Naive thymus-derived CD4-positive, alpha-beta T cell (primary cell): ENCODE measurements at regions not wholly inside any gene's neighbourhood (a gene's known extent, or its start where the extent isn't known, plus 50 kb on each side); places are given as distances from the start of the nearest gene placed in this dataset.

Experiments used
- ATAC-seq: fragments of 150-1000 bp; cut with Tn5 transposase; 2 replicates; pipeline ENCODE4 v1.10.0; 2021; ENCODE audit warnings: mild to moderate bottlenecking, moderate library complexity
- CTCF ChIA-PET: fragments of 350-600 bp; sonication (Branson Sonifier 250); formaldehyde crosslinking; loops from one replicate; lab custom pipeline; 2021; ENCODE audit warnings: antibody characterized with exemption; lab: Charles Lee
- POLR2A ChIA-PET: fragments of 350-600 bp; sonication (Branson Sonifier 250); formaldehyde crosslinking; loops from one replicate; lab custom pipeline; 2021; ENCODE audit warnings: antibody characterized with exemption, inconsistent platforms; lab: Charles Lee
- DNase-seq, 9 donors: peaks; one replicate each; pipeline versions ENCODE4 v3.0.0 to v3.0.0-alpha.2; 2020 to 2022; ENCODE audit warnings: mixed read lengths in 1 of 9
- H3K27ac ChIP-seq: one replicate; pipeline ENCODE4 v1.7.0; 2013; ENCODE audit warnings: mild to moderate bottlenecking, low read depth, low read length, moderate library complexity
- H3K27me3 ChIP-seq, 2 donors: one replicate each; pipeline ENCODE4 v1.7.0; 2013; ENCODE audit warnings: low read length in 2 of 2, mild to moderate bottlenecking in 2 of 2, moderate library complexity in 2 of 2; ENCODE audit not compliant: control insufficient read depth in 2 of 2, insufficient read depth in 2 of 2
- H3K36me3 ChIP-seq, 3 experiments: 1 replicate in 2 of 3; 2 replicates in 1 of 3; pipeline ENCODE4 v1.7.0; 2013; ENCODE audit warnings: low read length in 3 of 3, mild to moderate bottlenecking in 3 of 3, moderate library complexity in 1 of 3; ENCODE audit not compliant: insufficient read depth in 3 of 3, control insufficient read depth in 2 of 3
- H3K4me1 ChIP-seq, 2 donors: one replicate each; pipeline ENCODE4 v1.7.0; 2013; ENCODE audit warnings: low read length in 2 of 2, mild to moderate bottlenecking in 2 of 2, moderate library complexity in 1 of 2; ENCODE audit not compliant: control insufficient read depth in 2 of 2, insufficient read depth in 2 of 2
- H3K4me3 ChIP-seq: 2 replicates; pipeline ENCODE4 v1.7.0; 2013; ENCODE audit warnings: mild to moderate bottlenecking, low read length
- H3K9me3 ChIP-seq, 3 experiments: 1 replicate in 2 of 3; 2 replicates in 1 of 3; pipeline ENCODE4 v1.7.0; 2013; ENCODE audit warnings: low read length in 3 of 3; ENCODE audit not compliant: control insufficient read depth in 2 of 3
- H3K27ac Mint-ChIP-seq, 9 donors: one replicate each; pipeline ENCODE4 v1.8.0; 2020 to 2022; ENCODE audit warnings: mixed read lengths in 9 of 9, mild to moderate bottlenecking in 8 of 9, moderate library complexity in 5 of 9, inconsistent platforms in 2 of 9
- H3K27me3 Mint-ChIP-seq, 5 donors: one replicate each; pipeline ENCODE4 v1.8.0; 2021 to 2022; ENCODE audit warnings: mixed read lengths in 5 of 5, mild to moderate bottlenecking in 1 of 5
- H3K36me3 Mint-ChIP-seq, 5 donors: one replicate each; pipeline ENCODE4 v1.8.0; 2020 to 2022; ENCODE audit warnings: mixed read lengths in 5 of 5, mild to moderate bottlenecking in 3 of 5, inconsistent platforms in 1 of 5
- H3K4me1 Mint-ChIP-seq, 7 donors: one replicate each; pipeline ENCODE4 v1.8.0; 2020 to 2022; ENCODE audit warnings: mixed read lengths in 7 of 7, mild to moderate bottlenecking in 3 of 7, inconsistent platforms in 1 of 7
- H3K4me3 Mint-ChIP-seq, 10 donors: one replicate each; pipeline ENCODE4 v1.8.0; 2020 to 2022; ENCODE audit warnings: mild to moderate bottlenecking in 10 of 10, mixed read lengths in 10 of 10, moderate library complexity in 6 of 10, inconsistent platforms in 2 of 10
- H3K9me3 Mint-ChIP-seq, 11 donors: one replicate each; pipeline ENCODE4 v1.8.0; 2020 to 2022; ENCODE audit warnings: mixed read lengths in 11 of 11, mild to moderate bottlenecking in 4 of 11, inconsistent platforms in 1 of 11, moderate library complexity in 1 of 11
- intact Hi-C, 2 donors: fragments of 100-400 bp; cut with micrococcal nuclease; formaldehyde crosslinking; loops; one replicate each; pipeline ENCODE4 v1.15.1; 2023

DNA sequence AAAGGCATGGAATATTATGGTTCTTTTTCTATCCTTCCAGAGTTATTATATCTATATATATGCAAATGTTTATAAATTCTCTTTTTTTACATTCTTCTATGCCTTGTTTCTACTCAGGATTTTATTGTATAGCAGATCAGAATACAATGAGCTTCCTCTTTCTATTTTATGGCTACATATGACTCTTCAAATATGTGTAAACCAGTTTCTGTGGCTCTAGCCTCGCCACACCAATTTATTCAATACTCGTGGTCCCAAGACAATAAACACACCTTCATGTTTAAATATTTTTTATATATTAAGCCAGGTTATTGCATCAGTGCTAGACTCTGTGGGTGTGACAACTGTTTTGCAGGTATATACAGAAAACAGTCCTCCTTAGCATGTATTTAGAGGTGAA, 237.5 kb upstream of the MKLN1 start:
- DNase-seq (no peak), ATAC-seq (no peak)
- Mint-ChIP-seq H3K27ac (peak overlapping the region in 2 of 9 donors; percentile 34 to 65), H3K4me1 (peaks cover 20 to 89% (median 71%) of the 10 kb centered on the region in 7 donors), H3K9me3 (peaks cover 0 to 7% (median 0%) of the 10 kb centered on the region in 11 donors), H3K36me3 (peaks cover 5 to 56% (median 37%) of the 10 kb centered on the region in 5 donors), H3K27me3 (no peaks in the 10 kb centered on the region), H3K4me3 (peak overlapping the region in 3 of 10 donors; percentile 35 to 54 (median 53))
- peaks cover 26 to 33% of the 10 kb centered on the region in 2 donors for H3K4me1 ChIP-seq
- no peak overlapping the region for H3K4me3 ChIP-seq
- CTCF ChIA-PET, result interaction anchor here (1.2 kb wide), 1 partner anchor 9 kb away, joined by 3 read pairs; no protein-coding TSS in a partner anchor
- H3K27me3 ChIP-seq, result no peaks in the 10 kb centered on the region
- H3K27ac ChIP-seq, result no peak overlapping the region
- H3K36me3 ChIP-seq, result peaks cover 0 to 24% (median 0%) of the 10 kb centered on the region in 3 experiments
- intact Hi-C loops, result loop anchor here in 1 of 2 donors (2.0 kb wide), 2 partner anchors 15 kb away; no protein-coding TSS in a partner anchor
- no peaks in the 10 kb centered on the region for H3K9me3 ChIP-seq
- POLR2A ChIA-PET, result interaction anchor here (1.7 kb wide), 1 partner anchor 14 kb away, joined by 7 read pairs; no protein-coding TSS in a partner anchor

DNA sequence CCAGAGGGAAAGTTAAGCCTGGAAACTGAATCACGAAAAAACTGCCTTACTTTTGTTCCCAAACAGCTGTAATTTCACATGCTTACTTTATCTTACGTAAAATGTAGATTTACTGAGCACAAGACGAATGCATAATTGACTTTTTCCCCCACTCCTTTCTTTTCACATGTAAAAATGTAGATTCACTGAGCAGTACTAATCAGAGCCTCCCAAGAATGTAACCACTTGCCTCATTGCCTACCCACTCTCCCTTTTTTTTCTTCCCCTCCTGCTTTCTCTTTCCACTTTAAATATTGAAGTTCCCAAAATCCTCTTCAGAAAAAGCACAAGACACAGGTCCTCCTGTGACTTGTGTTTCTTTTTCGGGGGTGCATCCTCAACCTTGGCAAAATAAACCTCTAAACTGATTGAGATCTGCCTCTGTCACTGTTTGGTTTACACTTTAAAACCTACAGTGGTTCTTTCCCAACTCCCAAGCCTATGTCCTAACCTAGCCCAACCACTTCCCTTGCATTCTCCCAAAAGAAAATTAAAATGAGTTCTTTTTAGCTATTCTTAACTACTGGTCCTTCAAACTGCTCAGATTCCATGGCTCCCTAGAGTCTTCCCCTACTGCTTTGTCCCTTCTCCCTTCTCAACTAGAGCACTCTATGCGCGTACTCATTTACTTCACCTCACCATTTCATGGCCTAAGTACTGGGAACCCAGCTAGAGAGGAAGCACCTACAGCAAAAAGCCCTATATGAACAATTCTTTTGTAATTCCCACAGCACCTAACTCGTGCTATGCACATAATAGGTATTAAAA, 236.6 kb upstream of the MKLN1 start:
- no peaks in the 10 kb centered on the region for H3K27me3 Mint-ChIP-seq
- ATAC-seq (peak; percentile 18), DNase-seq (no peak)
- peaks cover 0 to 7% (median 0%) of the 10 kb centered on the region in 11 donors for H3K9me3 Mint-ChIP-seq
- peak overlapping the region in 9 of 10 donors; percentile 1 to 55 (median 23) for H3K4me3 Mint-ChIP-seq
- ChIA-PET CTCF (no interaction called here), POLR2A (interaction anchor here (1.2 kb wide), 1 partner anchor 17 kb away, joined by 4 read pairs; no protein-coding TSS in a partner anchor)
- H3K36me3 ChIP-seq, result peaks cover 0 to 26% (median 0%) of the 10 kb centered on the region in 3 experiments
- H3K36me3 Mint-ChIP-seq, result peaks cover 5 to 53% (median 36%) of the 10 kb centered on the region in 5 donors
- peaks cover 20 to 90% (median 73%) of the 10 kb centered on the region in 7 donors for H3K4me1 Mint-ChIP-seq
- H3K4me1 ChIP-seq, result peaks cover 22 to 39% of the 10 kb centered on the region in 2 donors
- no peak overlapping the region for H3K27ac ChIP-seq
- peak overlapping the region in 7 of 9 donors; percentile 8 to 81 (median 60) for H3K27ac Mint-ChIP-seq
- intact Hi-C loops, result loop anchor here in 1 of 2 donors (2.0 kb wide), 2 partner anchors 14 to 16 kb away; no protein-coding TSS in a partner anchor
- H3K4me3 ChIP-seq, result no peak overlapping the region
- H3K27me3 ChIP-seq, result no peaks in the 10 kb centered on the region
- H3K9me3 ChIP-seq, result no peaks in the 10 kb centered on the region

DNA sequence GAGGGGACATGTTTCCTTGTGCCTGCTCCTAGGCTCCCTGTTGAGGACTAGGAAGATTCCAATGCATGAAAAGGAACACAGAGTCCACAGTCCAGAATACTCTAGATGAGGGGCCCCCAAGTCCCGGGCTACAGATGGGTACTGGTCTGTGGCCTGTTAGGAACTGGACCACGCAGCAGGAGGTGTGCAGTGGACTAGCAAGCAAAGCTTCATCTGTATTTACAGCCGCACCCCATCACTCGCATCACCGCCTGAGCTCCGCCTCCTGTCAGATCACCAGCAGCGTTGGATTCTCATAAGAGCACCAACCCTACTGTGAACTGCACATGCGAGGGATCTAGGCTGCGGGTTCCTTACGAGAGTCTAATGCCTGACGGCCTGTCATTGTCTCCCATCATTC, 233.0 kb upstream of the MKLN1 start:
- H3K27ac ChIP-seq, result no peak overlapping the region
- Mint-ChIP-seq H3K9me3 (peaks cover 0 to 12% (median 0%) of the 10 kb centered on the region in 11 donors), H3K27me3 (no peaks in the 10 kb centered on the region), H3K27ac (peak overlapping the region in 4 of 9 donors; percentile 8 to 49 (median 16)), H3K36me3 (peaks cover 5 to 56% (median 26%) of the 10 kb centered on the region in 5 donors), H3K4me3 (peak overlapping the region in 3 of 10 donors; percentile 26 to 53 (median 35)), H3K4me1 (peaks cover 31 to 100% (median 87%) of the 10 kb centered on the region in 7 donors)
- no peaks in the 10 kb centered on the region for H3K27me3 ChIP-seq
- POLR2A ChIA-PET, result no interaction called here
- H3K9me3 ChIP-seq, result no peaks in the 10 kb centered on the region
- DNase-seq, result no peak
- ATAC-seq, result peak; percentile 15
- intact Hi-C loops, result loop anchor here in 1 of 2 donors (1.0 kb wide), 1 partner anchor 8 kb away; no protein-coding TSS in a partner anchor
- no peak overlapping the region for H3K4me3 ChIP-seq
- CTCF ChIA-PET, result no interaction called here
- peaks cover 37 to 72% of the 10 kb centered on the region in 2 donors for H3K4me1 ChIP-seq
- peaks cover 0 to 22% (median 5%) of the 10 kb centered on the region in 3 experiments for H3K36me3 ChIP-seq

DNA sequence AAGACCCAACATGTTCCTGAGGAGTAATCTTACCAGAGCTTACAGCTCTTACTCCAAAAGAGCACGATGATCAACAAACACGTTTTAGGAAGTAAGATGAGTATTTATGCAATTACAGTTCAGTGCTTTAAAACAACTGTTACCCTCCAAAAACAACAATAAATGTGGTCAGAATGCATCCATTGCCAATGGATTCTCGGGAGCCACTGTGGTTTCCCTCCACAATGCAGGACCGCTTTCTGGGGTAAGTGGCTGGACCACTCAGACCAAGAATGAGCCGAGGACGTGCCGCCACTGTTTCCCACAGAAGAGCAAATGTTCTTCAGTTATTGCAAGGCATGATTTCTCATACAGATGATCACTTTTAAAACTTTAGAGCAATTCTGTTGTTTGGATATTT, 232.3 kb upstream of the MKLN1 start:
- POLR2A ChIA-PET, result no interaction called here
- no peak overlapping the region for H3K27ac ChIP-seq
- H3K4me1 ChIP-seq, result peaks cover 43 to 79% of the 10 kb centered on the region in 2 donors
- H3K27me3 ChIP-seq, result no peaks in the 10 kb centered on the region
- no peaks in the 10 kb centered on the region for H3K9me3 ChIP-seq
- ATAC-seq (no peak), DNase-seq (no peak)
- Mint-ChIP-seq H3K9me3 (peaks cover 0 to 12% (median 0%) of the 10 kb centered on the region in 11 donors), H3K36me3 (peaks cover 5 to 50% (median 20%) of the 10 kb centered on the region in 5 donors), H3K27ac (peak overlapping the region in 7 of 9 donors; percentile 23 to 63 (median 38)), H3K4me3 (peak overlapping the region in 6 of 10 donors; percentile 1 to 57 (median 28)), H3K27me3 (no peaks in the 10 kb centered on the region), H3K4me1 (peaks cover 32 to 100% (median 87%) of the 10 kb centered on the region in 7 donors)
- intact Hi-C loops, result no loop called here
- CTCF ChIA-PET, result no interaction called here
- no peak overlapping the region for H3K4me3 ChIP-seq
- peaks cover 0 to 20% (median 5%) of the 10 kb centered on the region in 3 experiments for H3K36me3 ChIP-seq

DNA sequence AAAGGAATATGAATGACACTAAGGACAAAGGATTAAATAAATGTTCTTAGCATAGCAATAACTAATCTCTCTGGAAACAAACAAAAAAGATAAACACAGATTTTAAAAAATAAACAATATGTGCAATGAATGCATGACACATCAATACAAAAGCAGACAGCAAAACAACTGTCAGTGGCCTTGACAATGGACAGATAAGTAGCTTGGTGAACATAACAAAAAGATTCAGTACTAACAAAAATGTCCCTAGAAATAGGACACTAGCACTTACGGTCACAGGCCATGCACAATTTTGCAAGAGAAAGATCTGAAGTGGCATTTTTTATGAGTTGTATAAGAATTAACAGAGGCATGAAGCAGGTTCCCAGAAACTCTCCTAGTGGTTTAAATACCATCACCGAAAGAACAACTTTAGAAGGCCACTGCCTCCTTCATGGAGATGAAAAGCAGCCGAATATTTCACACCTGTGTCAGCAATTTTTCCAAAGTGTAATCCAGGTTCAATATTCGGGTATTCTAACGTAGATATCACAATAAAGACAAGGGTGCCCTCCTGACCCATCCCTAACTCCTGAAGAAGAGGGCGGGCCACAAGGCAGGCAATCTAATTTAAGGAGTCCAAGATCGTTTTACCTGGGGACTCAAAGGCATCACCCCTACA, 231.3 kb upstream of the MKLN1 start:
- no peak for ATAC-seq
- Mint-ChIP-seq H3K4me3 (peak overlapping the region in 6 of 10 donors; percentile 1 to 47 (median 26)), H3K36me3 (peaks cover 2 to 39% (median 12%) of the 10 kb centered on the region in 5 donors), H3K9me3 (peaks cover 0 to 8% (median 0%) of the 10 kb centered on the region in 11 donors), H3K27ac (peak overlapping the region in 5 of 9 donors; percentile 10 to 69 (median 43)), H3K27me3 (no peaks in the 10 kb centered on the region), H3K4me1 (peaks cover 31 to 100% (median 86%) of the 10 kb centered on the region in 7 donors)
- POLR2A ChIA-PET, result interaction anchor here (0.8 to 2.8 kb wide), 2 partner anchors 10 to 11 kb away, joined by 3 to 10 read pairs; no protein-coding TSS in a partner anchor
- no peak overlapping the region for H3K4me3 ChIP-seq
- intact Hi-C loops, result no loop called here
- no peaks in the 10 kb centered on the region for H3K27me3 ChIP-seq
- peaks cover 0 to 20% (median 5%) of the 10 kb centered on the region in 3 experiments for H3K36me3 ChIP-seq
- peaks cover 50 to 80% of the 10 kb centered on the region in 2 donors for H3K4me1 ChIP-seq
- H3K27ac ChIP-seq, result no peak overlapping the region
- H3K9me3 ChIP-seq, result no peaks in the 10 kb centered on the region
- CTCF ChIA-PET, result interaction anchor here (0.7 to 0.9 kb wide), 3 partner anchors 8 to 196 kb away, joined by 3 to 4 read pairs (median 3); no protein-coding TSS in a partner anchor
- no peak for DNase-seq
